Breast epithelium (tissue), 3 donors: ENCODE measurements at regions not wholly inside any gene's neighbourhood (a gene's known extent, or its start where the extent isn't known, plus 50 kb on each side); places are given as distances from the start of the nearest gene placed in this dataset.

Experiments used
- POLR2AphosphoS5 ChIP-seq, 3 donors: sonication (generic); formaldehyde crosslinking; IDR thresholded peaks; one replicate each; pipeline ENCODE4 v1.6.1; 2017; ENCODE audit warnings: antibody characterized with exemption in 3 of 3
- TF ChIP-seq, protein P1 (sequence below), 3 donors: fragments of 450-650 bp; IDR thresholded peaks; one replicate each; pipeline ENCODE4 v1.5.1; 2016 to 2017; ENCODE audit warnings: antibody characterized with exemption in 3 of 3, mild to moderate bottlenecking in 3 of 3, moderate library complexity in 3 of 3

DNA sequence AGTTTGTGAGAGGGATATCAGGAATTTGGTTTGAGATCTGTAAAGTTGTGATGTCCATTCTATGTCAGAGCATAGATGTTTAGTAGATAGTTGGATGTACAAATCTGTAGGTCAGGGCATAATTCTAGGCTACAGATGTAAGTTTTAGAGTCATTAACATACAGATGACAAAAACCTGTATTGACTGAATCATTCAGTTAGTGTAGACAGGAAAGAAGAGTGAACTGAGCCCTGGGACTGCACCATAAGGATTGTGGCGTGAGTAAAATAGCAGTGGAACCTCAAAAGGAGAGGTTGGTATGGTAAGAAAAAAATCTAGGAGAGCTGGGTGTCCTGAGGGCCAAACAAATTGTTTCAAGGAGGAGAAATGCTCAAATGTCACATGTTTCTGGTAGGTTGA is 73.1 kb upstream of the RPRM start:
- TF ChIP-seq, protein P1, sequence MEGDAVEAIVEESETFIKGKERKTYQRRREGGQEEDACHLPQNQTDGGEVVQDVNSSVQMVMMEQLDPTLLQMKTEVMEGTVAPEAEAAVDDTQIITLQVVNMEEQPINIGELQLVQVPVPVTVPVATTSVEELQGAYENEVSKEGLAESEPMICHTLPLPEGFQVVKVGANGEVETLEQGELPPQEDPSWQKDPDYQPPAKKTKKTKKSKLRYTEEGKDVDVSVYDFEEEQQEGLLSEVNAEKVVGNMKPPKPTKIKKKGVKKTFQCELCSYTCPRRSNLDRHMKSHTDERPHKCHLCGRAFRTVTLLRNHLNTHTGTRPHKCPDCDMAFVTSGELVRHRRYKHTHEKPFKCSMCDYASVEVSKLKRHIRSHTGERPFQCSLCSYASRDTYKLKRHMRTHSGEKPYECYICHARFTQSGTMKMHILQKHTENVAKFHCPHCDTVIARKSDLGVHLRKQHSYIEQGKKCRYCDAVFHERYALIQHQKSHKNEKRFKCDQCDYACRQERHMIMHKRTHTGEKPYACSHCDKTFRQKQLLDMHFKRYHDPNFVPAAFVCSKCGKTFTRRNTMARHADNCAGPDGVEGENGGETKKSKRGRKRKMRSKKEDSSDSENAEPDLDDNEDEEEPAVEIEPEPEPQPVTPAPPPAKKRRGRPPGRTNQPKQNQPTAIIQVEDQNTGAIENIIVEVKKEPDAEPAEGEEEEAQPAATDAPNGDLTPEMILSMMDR (IDR thresholded peaks at IDR 0.05) = no peak
- no peak for TF ChIP-seq POLR2AphosphoS5 (IDR thresholded peaks at IDR 0.05)
